NCI-H2081 treated with DMSO at 0.1 percent for 48 hours (cell line): ENCODE measurements at regions not wholly inside any gene's neighbourhood (a gene's known extent, or its start where the extent isn't known, plus 50 kb on each side); places are given as distances from the start of the nearest gene placed in this dataset.
"Not testable (repeated sequence)": the region's sequence is repeated elsewhere in the genome, so short reads cannot be mapped to it uniquely, and the experiment has no call there.

Experiments
- DNase-seq: peaks from one replicate; lab custom pipeline; 2025; lab: John Stamatoyannopoulos, UW

- DNase-seq: no peak
Observed at GRCh38 chr9:13941714-13942113, 372.2 kb downstream of the NFIB start.

- DNase-seq: peak; percentile 99
Observed at GRCh38 chr9:13939701-13940490, 374.0 kb downstream of the NFIB start.

- no peak for DNase-seq
Observed at GRCh38 chr9:13939134-13939533, 374.8 kb downstream of the NFIB start.

- DNase-seq: peak; percentile 70
Observed at GRCh38 chr9:13934416-13934815, 379.5 kb downstream of the NFIB start.

GRCh38 chr9:13933268-13933656, 380.7 kb downstream of the NFIB start:
- DNase-seq: no peak

- DNase-seq: no peak
Observed at GRCh38 chr9:13932528-13933267, 381.2 kb downstream of the NFIB start.

- no peak for DNase-seq
Observed at GRCh38 chr9:13929013-13929412, 384.9 kb downstream of the NFIB start.

GRCh38 chr9:13923381-13923780, 390.6 kb downstream of the NFIB start:
- DNase-seq: no peak

- no peak for DNase-seq
Observed at GRCh38 chr9:13920557-13920956, 393.4 kb downstream of the NFIB start.

- no peak for DNase-seq
Observed at GRCh38 chr9:13919401-13919800, 394.5 kb downstream of the NFIB start.

- DNase-seq: no peak
Observed at GRCh38 chr9:13917534-13917933, 396.4 kb downstream of the NFIB start.

- DNase-seq: no peak
Observed at GRCh38 chr9:13915591-13916301, 398.2 kb downstream of the NFIB start.

GRCh38 chr9:13915131-13915530, 398.8 kb downstream of the NFIB start:
- no peak for DNase-seq

- no peak for DNase-seq
Observed at GRCh38 chr9:13911473-13911872, 402.5 kb downstream of the NFIB start.

- DNase-seq: not testable (repeated sequence)
Observed at GRCh38 chr9:13907842-13908241, 406.1 kb downstream of the NFIB start.

- DNase-seq: no peak
Observed at GRCh38 chr9:13904746-13905145, 409.2 kb downstream of the NFIB start.

GRCh38 chr9:13904311-13904710, 409.6 kb downstream of the NFIB start:
- no peak for DNase-seq

- no peak for DNase-seq
Observed at GRCh38 chr9:13902286-13903066, 411.5 kb downstream of the NFIB start.

GRCh38 chr9:13901176-13901575, 412.8 kb downstream of the NFIB start:
- no peak for DNase-seq

GRCh38 chr9:13900449-13900848, 413.5 kb downstream of the NFIB start:
- DNase-seq: no peak

GRCh38 chr9:13899924-13900323, 414.0 kb downstream of the NFIB start:
- no peak for DNase-seq

GRCh38 chr9:13898957-13899356, 415.0 kb downstream of the NFIB start:
- DNase-seq: no peak
